GM23338 (cell line): ENCODE measurements at regions not wholly inside any gene's neighbourhood (a gene's known extent, or its start where the extent isn't known, plus 50 kb on each side); places are given as distances from the start of the nearest gene placed in this dataset.

Experiments
- ATAC-seq: fragments of 200-7000 bp; cut with Tn5 transposase; 3 replicates; pipeline ENCODE4 v1.9.1; 2020
- DNase-seq: peaks from one replicate; pipeline ENCODE4 v3.0.0-alpha.2; 2015; ENCODE audit warnings: low spot score
- H2AFZ ChIP-seq: fragments of 200-600 bp; sonication (generic); 2 replicates; pipeline ENCODE4 v1.8.0; 2016; ENCODE audit warnings: antibody characterized with exemption, mild to moderate bottlenecking, moderate library complexity
- H3F3A ChIP-seq: fragments of 200-600 bp; sonication (generic); replicated peaks from 2 replicates; pipeline ENCODE4 v1.8.0; 2017; ENCODE audit warnings: antibody characterized with exemption, mixed run types, low read depth
- H3K27ac ChIP-seq: fragments of 200-600 bp; sonication (generic); 2 replicates; pipeline ENCODE4 v1.6.1; 2016; ENCODE audit warnings: low read depth
- H3K27me3 ChIP-seq: fragments of 200-600 bp; sonication (generic); 2 replicates; pipeline ENCODE4 v1.8.0; 2016; ENCODE audit warnings: mild to moderate bottlenecking, mixed run types, moderate library complexity; ENCODE audit not compliant: insufficient read depth
- H3K36me3 ChIP-seq: fragments of 200-600 bp; sonication (generic); 2 replicates; pipeline ENCODE4 v1.8.0; 2016; ENCODE audit warnings: mild to moderate bottlenecking; ENCODE audit not compliant: insufficient read depth
- H3K4me1 ChIP-seq: fragments of 200-600 bp; sonication (generic); 2 replicates; pipeline ENCODE4 v1.8.0; 2016; ENCODE audit warnings: mild to moderate bottlenecking, moderate library complexity; ENCODE audit not compliant: insufficient read depth
- H3K4me2 ChIP-seq: fragments of 200-600 bp; sonication (generic); 2 replicates; pipeline ENCODE4 v1.7.1; 2017; ENCODE audit warnings: mixed run types
- H3K4me3 ChIP-seq: fragments of 200-600 bp; sonication (generic); 2 replicates; pipeline ENCODE4 v1.6.1; 2016; ENCODE audit warnings: mixed run types
- H3K79me2 ChIP-seq: fragments of 200-600 bp; sonication (generic); replicated peaks from 2 replicates; pipeline ENCODE4 v1.8.0; 2017; ENCODE audit warnings: mild to moderate bottlenecking; ENCODE audit not compliant: insufficient read depth
- H3K9me2 ChIP-seq: fragments of 200-600 bp; sonication (generic); 2 replicates; pipeline ENCODE4 v1.8.0; 2017; ENCODE audit not compliant: insufficient read depth
- H4K20me1 ChIP-seq: fragments of 200-600 bp; sonication (generic); replicated peaks from 2 replicates; pipeline ENCODE4 v1.8.0; 2017; ENCODE audit warnings: mild to moderate bottlenecking; ENCODE audit not compliant: insufficient read depth
- H3K27ac Mint-ChIP-seq: 2 replicates; pipeline ENCODE4 v1.8.0; 2020; ENCODE audit warnings: inconsistent platforms, mild to moderate bottlenecking, moderate library complexity, mixed read lengths
- H3K27me3 Mint-ChIP-seq: 3 replicates; pipeline ENCODE4 v1.8.0; 2022; ENCODE audit warnings: low read depth, mild to moderate bottlenecking, moderate library complexity, mixed read lengths, inconsistent platforms; ENCODE audit not compliant: insufficient read depth, poor library complexity
- H3K36me3 Mint-ChIP-seq: 3 replicates; pipeline ENCODE4 v1.8.0; 2021; ENCODE audit warnings: low read depth, mild to moderate bottlenecking, inconsistent platforms, moderate library complexity, mixed read lengths
- H3K4me1 Mint-ChIP-seq: 3 replicates; pipeline ENCODE4 v1.8.0; 2020; ENCODE audit warnings: mild to moderate bottlenecking, inconsistent platforms, mixed read lengths
- H3K4me3 Mint-ChIP-seq: 3 replicates; pipeline ENCODE4 v1.8.0; 2021; ENCODE audit warnings: moderate library complexity, mild to moderate bottlenecking, inconsistent platforms, mixed read lengths
- H3K9me3 Mint-ChIP-seq: 3 replicates; pipeline ENCODE4 v1.8.0; 2020; ENCODE audit warnings: moderate library complexity, mild to moderate bottlenecking, inconsistent platforms, mixed read lengths
- CREB1 ChIP-seq: fragments of 250-450 bp; sonication (Bioruptor Pico); IDR thresholded peaks from 2 replicates; pipeline ENCODE4 v1.5.0; 2020; ENCODE audit warnings: low read depth, mild to moderate bottlenecking, moderate library complexity
- ETS1 ChIP-seq: IDR thresholded peaks from 2 replicates; pipeline ENCODE4 v1.6.1; 2016; ENCODE audit warnings: antibody characterized with exemption
- EZH2 ChIP-seq: fragments of 200-600 bp; sonication (generic); IDR thresholded peaks from one replicate; pipeline ENCODE4 v1.8.0; 2017; ENCODE audit warnings: antibody characterized with exemption, mild to moderate bottlenecking, low read depth; ENCODE audit not compliant: unreplicated experiment
- EZH2phosphoT487 ChIP-seq: fragments of 200-600 bp; sonication (generic); IDR thresholded peaks from one replicate; pipeline ENCODE4 v1.8.1; 2018; ENCODE audit warnings: antibody characterized with exemption; ENCODE audit not compliant: unreplicated experiment
- JUNB ChIP-seq: IDR thresholded peaks from one replicate; pipeline ENCODE4 v1.6.1; 2016; ENCODE audit warnings: antibody characterized with exemption; ENCODE audit not compliant: unreplicated experiment
- NANOG ChIP-seq: IDR thresholded peaks from 2 replicates; pipeline ENCODE4 v1.6.1; 2016; ENCODE audit warnings: antibody characterized with exemption, borderline replicate concordance
- POLR2AphosphoS5 ChIP-seq: IDR thresholded peaks from 2 replicates; pipeline ENCODE4 v1.6.1; 2016; ENCODE audit warnings: antibody characterized with exemption, low read depth
- REST ChIP-seq: IDR thresholded peaks from one replicate; pipeline ENCODE4 v1.6.1; 2018; ENCODE audit warnings: antibody characterized with exemption; ENCODE audit not compliant: unreplicated experiment
- STAT1 ChIP-seq: IDR thresholded peaks from one replicate; pipeline ENCODE4 v1.6.1; 2016; ENCODE audit warnings: antibody characterized with exemption; ENCODE audit not compliant: unreplicated experiment
- ZNF114 ChIP-seq: fragments of 250-450 bp; sonication (Bioruptor Pico); IDR thresholded peaks from 2 replicates; pipeline ENCODE4 v1.5.0; 2020; ENCODE audit warnings: mild to moderate bottlenecking, moderate library complexity
- ZNF331 ChIP-seq: fragments of 250-450 bp; sonication (Bioruptor Pico); IDR thresholded peaks from 2 replicates; pipeline ENCODE4 v1.5.0; 2020; ENCODE audit warnings: low read depth, mild to moderate bottlenecking, moderate library complexity
- ZNF462 ChIP-seq: fragments of 250-450 bp; sonication (Bioruptor Pico); IDR thresholded peaks from 2 replicates; pipeline ENCODE4 v1.5.0; 2020; ENCODE audit warnings: mild to moderate bottlenecking, moderate library complexity
- TF ChIP-seq, protein P1 (sequence below), 2 experiments: fragments of 200-600 bp in 1 of 2; sonication (generic) in 1 of 2; conservative IDR thresholded peaks; 2 replicates each; pipeline versions ENCODE4 v1.5.1 to v1.6.1; 2016 to 2017; ENCODE audit warnings: antibody characterized with exemption in 2 of 2, low read depth in 2 of 2, mild to moderate bottlenecking in 2 of 2, moderate library complexity in 1 of 2

- Mint-ChIP-seq H3K9me3 (no peaks in the 10 kb centered on the region), H3K36me3 (no peaks in the 10 kb centered on the region), H3K27ac (no peak overlapping the region), H3K4me3 (no peak overlapping the region), H3K4me1 (no peaks in the 10 kb centered on the region), H3K27me3 (no peaks in the 10 kb centered on the region)
- H3F3A ChIP-seq: no peaks in the 10 kb centered on the region
- H3K79me2 ChIP-seq: no peaks in the 10 kb centered on the region
- H2AFZ ChIP-seq: no peak overlapping the region
- no peak for DNase-seq
- no peaks in the 10 kb centered on the region for H4K20me1 ChIP-seq
- no peaks in the 10 kb centered on the region for H3K36me3 ChIP-seq
- no peak overlapping the region for H3K4me2 ChIP-seq
- H3K4me3 ChIP-seq: no peak overlapping the region
- no peaks in the 10 kb centered on the region for H3K4me1 ChIP-seq
- H3K27me3 ChIP-seq: no peaks in the 10 kb centered on the region
- H3K27ac ChIP-seq: no peak overlapping the region
- H3K9me2 ChIP-seq: no peaks in the 10 kb centered on the region; the same call in 1 of the 2 replicates
- no peak for ATAC-seq
- TF ChIP-seq ZNF114 (no peak), EZH2 (no peak), ZNF331 (CRISPR knock-in tag) (no peak), CREB1 (CRISPR knock-in tag) (no peak), EZH2phosphoT487 (no peak), STAT1 (no peak), POLR2AphosphoS5 (no peak), JUNB (no peak), REST (no peak), ETS1 (no peak), NANOG (no peak), ZNF462 (CRISPR knock-in tag) (no peak)
- TF ChIP-seq, protein P1, sequence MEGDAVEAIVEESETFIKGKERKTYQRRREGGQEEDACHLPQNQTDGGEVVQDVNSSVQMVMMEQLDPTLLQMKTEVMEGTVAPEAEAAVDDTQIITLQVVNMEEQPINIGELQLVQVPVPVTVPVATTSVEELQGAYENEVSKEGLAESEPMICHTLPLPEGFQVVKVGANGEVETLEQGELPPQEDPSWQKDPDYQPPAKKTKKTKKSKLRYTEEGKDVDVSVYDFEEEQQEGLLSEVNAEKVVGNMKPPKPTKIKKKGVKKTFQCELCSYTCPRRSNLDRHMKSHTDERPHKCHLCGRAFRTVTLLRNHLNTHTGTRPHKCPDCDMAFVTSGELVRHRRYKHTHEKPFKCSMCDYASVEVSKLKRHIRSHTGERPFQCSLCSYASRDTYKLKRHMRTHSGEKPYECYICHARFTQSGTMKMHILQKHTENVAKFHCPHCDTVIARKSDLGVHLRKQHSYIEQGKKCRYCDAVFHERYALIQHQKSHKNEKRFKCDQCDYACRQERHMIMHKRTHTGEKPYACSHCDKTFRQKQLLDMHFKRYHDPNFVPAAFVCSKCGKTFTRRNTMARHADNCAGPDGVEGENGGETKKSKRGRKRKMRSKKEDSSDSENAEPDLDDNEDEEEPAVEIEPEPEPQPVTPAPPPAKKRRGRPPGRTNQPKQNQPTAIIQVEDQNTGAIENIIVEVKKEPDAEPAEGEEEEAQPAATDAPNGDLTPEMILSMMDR (conservative IDR thresholded peaks at IDR 0.05; ENCODE audit: low read depth in 2 of 2): no peak
These were observed 259.5 kb upstream of the POU2AF2 start for GRCh38 chr11:110986016-110986415.
